OCI-LY1 (cell line): ENCODE measurements at regions not wholly inside any gene's neighbourhood (a gene's known extent, or its start where the extent isn't known, plus 50 kb on each side); places are given as distances from the start of the nearest gene placed in this dataset.

Experiments used
- H2AFZ ChIP-seq: fragments of 200-600 bp; sonication (generic), shearing (Covaris generic); 2 replicates; pipeline ENCODE4 v1.6.0; 2014; ENCODE audit warnings: antibody characterized with exemption, mild to moderate bottlenecking, low read length
- H3F3A ChIP-seq: fragments of 200-600 bp; sonication (generic), shearing (Covaris generic); 2 replicates; pipeline ENCODE4 v1.6.0; 2014; ENCODE audit warnings: mild to moderate bottlenecking, antibody characterized with exemption, low read length, moderate library complexity; ENCODE audit not compliant: insufficient read depth
- H3K27ac ChIP-seq: fragments of 200-600 bp; sonication (generic); 2 replicates; pipeline ENCODE4 v1.5.1; 2014; ENCODE audit warnings: low read length, mixed run types, mild to moderate bottlenecking, low read depth; ENCODE audit not compliant: poor library complexity, severe bottlenecking
- H3K27me3 ChIP-seq: fragments of 200-600 bp; sonication (generic); 2 replicates; pipeline ENCODE4 v1.6.0; 2014; ENCODE audit warnings: antibody characterized with exemption, mild to moderate bottlenecking, low read length, moderate library complexity; ENCODE audit not compliant: insufficient read depth
- H3K36me3 ChIP-seq: fragments of 200-600 bp; sonication (generic); 2 replicates; pipeline ENCODE4 v1.6.1; 2014; ENCODE audit warnings: mild to moderate bottlenecking, antibody characterized with exemption, low read length, moderate library complexity, mixed read lengths; ENCODE audit not compliant: insufficient read depth
- H3K4me1 ChIP-seq: fragments of 200-600 bp; sonication (generic); 2 replicates; pipeline ENCODE4 v1.5.1; 2014; ENCODE audit warnings: mild to moderate bottlenecking, low read length, moderate library complexity; ENCODE audit not compliant: insufficient read depth, severe bottlenecking
- H3K4me2 ChIP-seq: fragments of 200-600 bp; sonication (generic), shearing (Covaris generic); 2 replicates; pipeline ENCODE4 v1.6.1; 2014; ENCODE audit warnings: low read length
- H3K4me3 ChIP-seq: fragments of 200-600 bp; sonication (generic); 2 replicates; pipeline ENCODE4 v1.5.1; 2014; ENCODE audit warnings: low read length, low read depth, mild to moderate bottlenecking, mixed read lengths; ENCODE audit not compliant: poor library complexity, severe bottlenecking
- H3K79me2 ChIP-seq: fragments of 200-600 bp; shearing (Covaris generic); 2 replicates; pipeline ENCODE4 v1.6.1; 2016; ENCODE audit warnings: mixed run types, low read length, mixed read lengths; ENCODE audit not compliant: insufficient read depth
- H3K9ac ChIP-seq: fragments of 200-600 bp; sonication (generic), shearing (Covaris generic); 2 replicates; pipeline ENCODE4 v1.6.1; 2014; ENCODE audit warnings: mild to moderate bottlenecking, low read length, mixed read lengths
- H3K9me2 ChIP-seq: fragments of 200-600 bp; sonication (generic), shearing (Covaris generic); 2 replicates; pipeline ENCODE4 v1.6.1; 2014; ENCODE audit warnings: low read depth, mild to moderate bottlenecking, low read length, mixed read lengths
- H3K9me3 ChIP-seq: fragments of 200-600 bp; shearing (Covaris generic); 2 replicates; pipeline ENCODE4 v1.6.1; 2014; ENCODE audit warnings: low read length, mixed read lengths
- H4K20me1 ChIP-seq: fragments of 200-600 bp; sonication (generic), shearing (Covaris generic); 2 replicates; pipeline ENCODE4 v1.6.0; 2016; ENCODE audit warnings: mild to moderate bottlenecking, low read length; ENCODE audit not compliant: insufficient read depth
- EZH2 ChIP-seq: fragments of 200-600 bp; sonication (generic), shearing (Covaris generic); IDR thresholded peaks from 2 replicates; pipeline ENCODE4 v1.8.0; 2017; ENCODE audit warnings: borderline replicate concordance, mixed run types, mild to moderate bottlenecking, antibody characterized with exemption, low read length, moderate library complexity, mixed read lengths
- TF ChIP-seq, protein P1 (sequence below): fragments of 200-600 bp; sonication (generic), shearing (Covaris generic); IDR thresholded peaks from 2 replicates; pipeline ENCODE4 v1.5.1; 2017; ENCODE audit warnings: mild to moderate bottlenecking, antibody characterized with exemption, low read length, moderate library complexity, mixed read lengths

DNA sequence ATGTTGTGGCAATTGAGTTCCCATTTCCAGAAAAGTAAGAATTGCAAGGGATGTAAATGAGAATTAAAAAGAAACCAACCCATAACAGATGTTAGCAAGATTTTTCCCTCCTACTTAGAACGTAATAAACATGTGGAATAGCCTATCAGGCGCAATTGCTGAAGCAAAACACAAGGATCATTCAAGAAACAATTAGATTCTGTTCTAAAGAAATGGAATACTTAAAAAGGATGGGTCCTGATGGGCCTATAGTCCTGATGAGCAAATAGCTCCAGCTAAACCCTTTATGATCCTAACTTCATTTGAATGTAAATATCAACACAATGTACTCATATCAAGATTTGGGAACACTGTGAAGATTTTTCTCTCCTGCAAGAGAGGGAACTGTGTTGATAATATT, 771.0 kb upstream of the CDH7 start:
- H3K79me2 ChIP-seq: no peaks in the 10 kb centered on the region
- H3K9ac ChIP-seq: no peak overlapping the region
- H3K27ac ChIP-seq: no peak overlapping the region
- no peaks in the 10 kb centered on the region for H4K20me1 ChIP-seq
- H3K36me3 ChIP-seq: no peaks in the 10 kb centered on the region
- H3K4me3 ChIP-seq: no peak overlapping the region
- H3F3A ChIP-seq: no peaks in the 10 kb centered on the region
- H3K4me2 ChIP-seq: no peak overlapping the region
- TF ChIP-seq EZH2: no peak
- TF ChIP-seq, protein P1, sequence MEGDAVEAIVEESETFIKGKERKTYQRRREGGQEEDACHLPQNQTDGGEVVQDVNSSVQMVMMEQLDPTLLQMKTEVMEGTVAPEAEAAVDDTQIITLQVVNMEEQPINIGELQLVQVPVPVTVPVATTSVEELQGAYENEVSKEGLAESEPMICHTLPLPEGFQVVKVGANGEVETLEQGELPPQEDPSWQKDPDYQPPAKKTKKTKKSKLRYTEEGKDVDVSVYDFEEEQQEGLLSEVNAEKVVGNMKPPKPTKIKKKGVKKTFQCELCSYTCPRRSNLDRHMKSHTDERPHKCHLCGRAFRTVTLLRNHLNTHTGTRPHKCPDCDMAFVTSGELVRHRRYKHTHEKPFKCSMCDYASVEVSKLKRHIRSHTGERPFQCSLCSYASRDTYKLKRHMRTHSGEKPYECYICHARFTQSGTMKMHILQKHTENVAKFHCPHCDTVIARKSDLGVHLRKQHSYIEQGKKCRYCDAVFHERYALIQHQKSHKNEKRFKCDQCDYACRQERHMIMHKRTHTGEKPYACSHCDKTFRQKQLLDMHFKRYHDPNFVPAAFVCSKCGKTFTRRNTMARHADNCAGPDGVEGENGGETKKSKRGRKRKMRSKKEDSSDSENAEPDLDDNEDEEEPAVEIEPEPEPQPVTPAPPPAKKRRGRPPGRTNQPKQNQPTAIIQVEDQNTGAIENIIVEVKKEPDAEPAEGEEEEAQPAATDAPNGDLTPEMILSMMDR: no peak
- no peaks in the 10 kb centered on the region for H3K9me3 ChIP-seq
- no peaks in the 10 kb centered on the region for H3K4me1 ChIP-seq
- no peak overlapping the region for H2AFZ ChIP-seq
- no peaks in the 10 kb centered on the region for H3K27me3 ChIP-seq
- H3K9me2 ChIP-seq: no peaks in the 10 kb centered on the region

DNA sequence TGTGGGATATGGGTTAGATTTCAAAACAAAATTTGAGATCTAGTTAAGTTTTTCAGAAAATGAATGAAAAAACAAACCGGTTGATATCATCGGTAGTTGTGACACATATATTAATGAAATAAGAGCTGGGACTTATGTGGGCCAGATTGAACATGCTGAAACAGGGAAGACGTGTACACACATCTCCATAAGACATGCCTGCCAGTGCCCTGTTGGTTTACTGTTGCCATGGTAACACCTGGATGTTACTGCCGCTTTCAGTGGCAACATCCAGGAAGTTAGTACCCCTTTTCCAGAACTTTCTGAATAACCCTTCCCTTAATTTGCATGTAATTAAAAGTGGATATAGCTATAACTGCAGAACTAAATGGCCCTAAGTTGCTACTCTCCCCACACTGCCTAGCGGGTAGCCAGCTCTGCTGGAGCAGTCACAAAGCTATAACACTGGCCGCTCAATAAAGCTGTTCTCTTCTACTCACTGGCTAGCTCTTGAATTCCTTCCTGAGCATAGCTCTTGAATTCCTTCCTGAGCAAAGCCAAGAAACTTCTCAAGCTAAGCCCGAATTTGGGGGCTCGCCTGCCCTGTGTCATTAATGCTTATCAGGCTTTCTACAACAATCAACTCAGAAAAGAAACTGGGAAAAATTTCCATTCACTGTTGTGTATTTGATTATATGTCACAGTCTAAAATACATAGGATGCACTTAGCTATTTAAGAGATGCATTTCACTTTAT, 776.3 kb upstream of the CDH7 start:
- Histone ChIP-seq H3K4me1 (no peaks in the 10 kb centered on the region), H2AFZ (no peak overlapping the region), H3K4me3 (no peak overlapping the region), H3K4me2 (no peak overlapping the region), H3K27me3 (no peaks in the 10 kb centered on the region), H4K20me1 (no peaks in the 10 kb centered on the region), H3K9me2 (no peaks in the 10 kb centered on the region), H3K36me3 (no peaks in the 10 kb centered on the region), H3K9me3 (no peaks in the 10 kb centered on the region), H3F3A (no peaks in the 10 kb centered on the region), H3K27ac (no peak overlapping the region), H3K79me2 (no peaks in the 10 kb centered on the region), H3K9ac (no peak overlapping the region)
- TF ChIP-seq EZH2: no peak
- TF ChIP-seq, protein P1: no peak

DNA sequence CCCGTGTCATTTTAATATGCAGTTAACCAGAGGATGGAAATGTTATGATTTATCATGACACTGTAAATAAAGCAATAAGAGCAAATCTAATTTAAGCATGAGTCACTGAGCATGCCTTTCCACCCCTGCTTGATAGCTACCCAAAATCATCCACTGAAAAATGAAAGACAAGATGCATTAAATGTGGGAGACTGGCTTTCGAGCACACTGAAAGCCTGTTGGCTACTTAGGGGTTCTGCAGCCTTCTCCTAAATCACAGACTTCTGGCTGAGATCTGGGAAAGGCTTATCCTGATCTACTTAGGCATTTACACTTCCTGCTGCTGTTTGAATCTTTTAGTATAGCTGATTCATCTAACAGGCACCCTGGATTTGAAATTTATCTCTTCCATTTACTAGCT, 778.3 kb upstream of the CDH7 start:
- no peak overlapping the region for H3K9ac ChIP-seq
- H3K9me3 ChIP-seq: no peaks in the 10 kb centered on the region
- H3K79me2 ChIP-seq: no peaks in the 10 kb centered on the region
- no peak overlapping the region for H3K4me2 ChIP-seq
- no peak overlapping the region for H3K27ac ChIP-seq
- no peak overlapping the region for H2AFZ ChIP-seq
- H3K4me1 ChIP-seq: no peaks in the 10 kb centered on the region
- no peaks in the 10 kb centered on the region for H3K27me3 ChIP-seq
- H3K4me3 ChIP-seq: no peak overlapping the region
- TF ChIP-seq, protein P1: no peak
- TF ChIP-seq EZH2: no peak
- H4K20me1 ChIP-seq: no peaks in the 10 kb centered on the region
- no peaks in the 10 kb centered on the region for H3K9me2 ChIP-seq
- H3F3A ChIP-seq: no peaks in the 10 kb centered on the region
- no peaks in the 10 kb centered on the region for H3K36me3 ChIP-seq
